Pons (tissue), 1 donor: ENCODE measurements at regions not wholly inside any gene's neighbourhood (a gene's known extent, or its start where the extent isn't known, plus 50 kb on each side); places are given as distances from the start of the nearest gene placed in this dataset.

ENCODE experiments used
- DNase-seq: peaks from one replicate; pipeline ENCODE4 v3.0.0-alpha.2; 2016; ENCODE audit warnings: low spot score

DNA sequence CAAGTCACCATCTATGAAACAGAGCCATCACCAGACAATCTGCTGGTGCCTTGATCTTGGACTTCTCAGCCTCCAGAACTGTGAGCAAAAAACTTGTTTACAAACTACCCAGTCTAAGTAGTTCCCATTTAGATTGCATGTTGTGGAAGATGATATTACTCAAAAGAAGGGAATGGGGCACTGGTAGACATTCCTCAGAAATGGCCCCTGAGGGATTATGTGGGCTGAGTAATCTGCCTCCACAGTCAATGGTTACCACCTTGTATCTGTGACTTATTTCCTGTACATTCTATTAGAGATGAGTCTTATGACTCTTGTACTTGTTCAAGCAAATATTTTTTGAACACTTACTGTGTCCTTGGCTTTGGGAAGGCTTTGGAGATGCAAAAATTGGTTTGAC, 160.4 kb downstream of the NUP35 start:
- no peak for DNase-seq

DNA sequence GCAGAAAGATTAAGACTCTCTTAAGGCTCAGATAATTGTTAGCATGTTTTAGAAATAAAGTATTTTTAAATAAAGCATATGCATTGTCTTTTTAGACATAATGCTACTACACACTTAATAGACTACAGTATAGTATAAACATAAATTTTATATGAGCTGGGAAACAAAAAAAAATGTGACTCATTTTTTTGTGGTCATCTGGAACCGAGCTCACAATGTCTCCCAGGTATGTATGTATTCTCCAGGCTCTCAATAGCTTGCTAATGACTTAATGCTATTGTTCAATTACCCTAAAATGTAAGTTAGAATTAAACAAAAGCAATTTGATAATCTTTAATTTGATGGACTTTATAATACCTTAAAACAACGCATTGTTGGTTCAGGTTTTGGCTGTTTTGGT, 167.2 kb downstream of the NUP35 start:
- no peak for DNase-seq

DNA sequence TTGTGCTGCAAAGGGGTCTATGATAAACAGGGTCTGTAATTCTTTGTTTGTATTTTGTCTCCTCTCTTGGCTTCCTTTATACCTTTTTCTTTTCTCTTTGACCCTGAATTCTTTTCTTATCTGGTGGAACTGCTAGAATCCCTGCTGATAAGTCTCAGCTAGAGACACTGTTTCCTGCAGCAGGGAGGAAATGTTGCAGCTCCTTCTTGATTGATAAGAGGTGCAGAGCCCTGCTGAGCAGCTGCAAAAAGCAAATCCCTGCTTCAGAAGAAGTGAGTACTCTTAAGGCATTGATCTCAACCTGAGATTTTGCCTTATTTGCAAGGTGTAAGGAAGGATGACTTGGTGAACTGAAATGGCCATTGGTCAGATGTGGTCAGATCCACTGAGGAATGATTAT, 167.8 kb downstream of the NUP35 start:
- no peak for DNase-seq

GRCh38 chr2:183339311-183339710, 215.1 kb downstream of the NUP35 start:
- DNase-seq, result no peak

DNA sequence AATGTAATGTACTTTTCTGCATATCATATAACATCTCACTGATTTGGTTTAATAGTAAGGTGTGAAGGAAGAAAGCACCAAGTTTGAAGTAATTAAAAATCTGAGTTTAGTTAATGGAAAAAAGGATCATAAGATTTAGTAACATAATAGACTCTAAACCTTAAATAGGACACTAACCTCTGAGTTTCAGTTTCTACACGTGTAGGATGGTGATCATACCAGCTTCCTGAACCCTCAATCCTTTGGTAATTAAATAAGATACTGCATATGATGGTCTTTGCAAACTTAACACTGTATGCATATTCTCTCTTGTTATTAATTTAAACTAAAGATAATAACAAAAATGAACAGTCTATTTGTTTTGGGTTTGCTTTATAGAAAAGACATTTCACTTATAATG, 216.8 kb downstream of the NUP35 start:
- no peak for DNase-seq

DNA sequence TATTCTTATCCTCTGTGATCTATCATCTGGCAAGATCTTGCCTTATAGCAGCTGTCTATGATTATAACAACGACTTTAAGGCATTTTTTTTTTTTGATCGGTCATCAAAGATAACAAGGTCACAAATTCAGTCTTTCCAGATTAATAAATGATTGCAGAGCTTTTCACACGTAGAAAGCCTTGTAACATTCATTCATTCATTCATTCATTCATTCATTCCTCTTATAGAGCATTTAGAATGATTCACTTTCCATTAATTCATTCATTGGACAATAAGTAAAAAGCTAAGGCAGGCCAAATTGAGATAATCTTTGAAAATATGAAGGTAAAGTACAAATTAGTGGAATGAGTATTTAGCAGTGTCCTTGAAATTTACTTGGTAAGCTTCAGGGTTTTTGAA, 223.7 kb downstream of the NUP35 start:
- no peak for DNase-seq

DNA sequence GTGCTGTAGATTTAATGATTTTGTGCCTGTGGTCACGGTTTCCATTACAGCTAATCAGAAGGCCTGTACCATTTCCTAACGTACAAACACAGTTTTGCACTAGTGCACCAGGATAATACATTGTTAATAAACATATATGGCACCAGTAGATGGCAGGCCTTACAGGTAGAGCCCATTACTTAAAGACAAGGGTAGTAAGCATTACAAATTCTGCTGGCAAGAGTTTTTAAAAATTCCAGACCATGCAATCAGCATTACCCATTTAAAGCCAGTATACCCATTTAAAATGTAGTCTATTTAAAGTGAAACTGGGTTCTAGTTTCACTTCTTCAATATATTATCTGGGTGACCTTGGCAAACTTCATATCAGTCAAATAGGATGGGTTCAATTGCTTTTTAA, 224.2 kb downstream of the NUP35 start:
- DNase-seq, result no peak

GRCh38 chr2:183349091-183349490, 224.8 kb downstream of the NUP35 start:
- DNase-seq, result peak; percentile 56

DNA sequence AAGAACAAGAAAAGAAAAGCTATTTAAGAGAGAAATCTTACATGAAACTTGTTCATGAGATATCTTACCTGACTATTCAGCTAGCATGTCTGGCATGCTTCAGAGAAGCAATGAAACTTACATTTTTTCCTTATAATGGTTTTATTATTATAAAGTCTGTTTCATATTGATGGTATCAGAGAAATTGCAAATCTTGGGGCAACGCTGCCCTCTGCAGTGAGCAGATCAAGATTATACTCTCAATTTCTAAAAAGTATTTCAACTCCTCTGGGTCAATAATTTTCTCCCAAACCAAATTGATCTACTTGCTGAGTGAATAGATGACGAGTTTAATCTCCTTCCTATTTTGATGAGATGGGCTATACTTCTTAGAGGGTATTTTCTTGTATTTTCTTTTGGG, 235.6 kb downstream of the NUP35 start:
- no peak for DNase-seq

- no peak for DNase-seq
These were observed 247.3 kb downstream of the NUP35 start for GRCh38 chr2:183371545-183371944.

GRCh38 chr2:183375821-183376220, 251.6 kb downstream of the NUP35 start:
- DNase-seq, result no peak

- no peak for DNase-seq
These were observed 259.6 kb downstream of the NUP35 start for GRCh38 chr2:183383854-183384253.

- no peak for DNase-seq
These were observed 265.4 kb downstream of the NUP35 start for GRCh38 chr2:183389546-183390080.

- DNase-seq, result no peak
These were observed 265.9 kb downstream of the NUP35 start for GRCh38 chr2:183390109-183390508.

DNA sequence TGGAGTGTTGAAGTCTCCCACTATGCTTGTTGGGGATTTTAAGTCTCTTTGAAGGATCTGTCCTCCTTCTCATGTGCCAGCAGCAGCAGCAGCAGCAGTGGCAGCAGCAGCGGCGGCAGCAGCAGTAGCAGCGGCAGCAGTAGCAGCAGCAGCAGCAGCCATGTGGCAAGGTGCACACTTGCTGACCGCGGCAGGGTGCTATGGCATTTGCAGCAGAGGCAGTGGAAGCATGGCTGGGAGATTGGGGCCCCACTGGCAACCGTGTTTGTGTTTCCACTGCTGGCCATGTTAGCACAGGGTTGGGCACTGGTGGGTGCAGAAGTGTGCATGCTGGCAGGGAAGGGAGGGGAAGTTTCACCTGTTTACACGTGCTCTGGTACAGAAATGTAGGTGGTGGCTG, 280.1 kb downstream of the NUP35 start:
- DNase-seq, result no peak

GRCh38 chr2:183408562-183408961, 284.3 kb downstream of the NUP35 start:
- DNase-seq, result no peak

GRCh38 chr2:183409662-183410061, 285.4 kb downstream of the NUP35 start:
- DNase-seq, result no peak

DNA sequence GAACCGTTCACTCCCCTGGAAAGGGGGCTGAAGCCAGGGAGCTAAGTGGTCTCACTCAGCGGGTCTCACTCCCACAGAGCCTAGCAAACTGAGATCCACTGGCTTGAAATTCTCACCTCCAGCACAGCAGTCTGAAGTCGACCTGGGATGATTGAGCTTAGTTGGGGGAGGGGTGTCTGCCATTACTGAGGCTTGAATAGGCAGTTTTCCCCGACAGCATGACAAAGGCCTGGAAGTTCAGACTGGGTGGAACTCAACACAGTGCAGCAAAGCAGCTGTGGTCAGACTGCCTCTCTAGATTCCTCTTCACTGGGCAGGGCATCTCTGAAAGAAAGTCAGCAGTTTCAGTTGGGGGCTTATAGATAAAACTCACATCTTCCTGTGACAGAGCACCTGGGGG, 292.5 kb downstream of the NUP35 start:
- no peak for DNase-seq

DNA sequence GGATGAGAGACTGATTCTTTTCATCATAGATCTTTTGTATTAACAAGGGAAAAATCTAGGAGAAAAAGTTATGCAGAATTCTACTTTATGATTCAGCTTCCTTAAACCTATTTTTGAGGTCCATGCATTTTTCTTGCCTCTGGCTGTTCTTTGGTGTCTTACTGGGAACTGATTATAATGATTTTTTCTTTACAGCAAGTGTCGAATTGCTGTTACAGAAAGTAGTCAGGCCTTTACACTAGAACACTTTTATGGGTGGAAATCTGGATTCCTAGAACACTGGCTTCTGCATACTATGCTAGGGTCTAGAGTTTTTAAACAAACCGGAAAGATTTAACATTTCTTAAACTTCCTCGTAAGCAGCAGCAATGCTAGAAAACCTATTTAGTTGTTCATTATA, 302.6 kb downstream of the NUP35 start:
- no peak for DNase-seq

DNA sequence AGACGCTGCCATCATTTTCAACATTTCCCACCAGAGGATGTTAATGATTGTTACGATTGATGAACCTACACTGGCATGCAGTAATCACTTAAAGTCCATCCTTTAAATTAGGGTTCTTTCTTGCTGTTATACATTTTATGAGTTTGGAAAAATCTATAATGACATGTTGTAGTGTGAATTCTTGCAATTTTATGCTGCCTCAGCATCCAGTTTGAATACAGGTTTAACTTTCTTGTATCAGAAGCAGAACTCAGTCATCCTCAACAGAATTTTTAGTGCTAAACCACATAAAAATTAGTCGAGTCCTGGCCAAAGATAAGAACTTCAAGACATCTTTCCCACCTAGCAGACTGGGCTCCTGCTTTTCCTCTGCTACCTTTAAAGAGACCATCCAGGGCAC, 303.3 kb downstream of the NUP35 start:
- no peak for DNase-seq

- DNase-seq, result no peak
These were observed 304.6 kb downstream of the NUP35 start for GRCh38 chr2:183428881-183429280.

DNA sequence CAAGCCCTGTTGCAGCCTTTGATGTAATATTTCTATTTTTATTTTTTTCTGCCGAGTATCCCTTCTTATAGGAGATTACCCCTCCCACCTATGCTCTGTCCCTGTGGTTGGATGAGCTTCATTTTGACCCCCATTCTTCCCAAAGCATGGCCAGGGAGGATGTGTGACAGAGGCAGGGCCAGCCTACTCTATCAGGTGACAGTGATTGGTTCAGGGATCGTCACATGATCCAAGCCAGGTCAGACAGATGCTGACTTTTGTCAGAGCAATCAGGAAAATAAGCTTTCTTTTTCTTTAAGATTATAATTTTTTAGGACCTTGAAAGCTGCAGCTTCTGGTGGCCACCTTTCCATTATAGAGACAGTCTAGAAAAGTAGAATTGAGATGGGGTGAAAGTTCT, 314.3 kb downstream of the NUP35 start:
- DNase-seq, result no peak

GRCh38 chr2:183455056-183455455, 330.8 kb downstream of the NUP35 start:
- no peak for DNase-seq

GRCh38 chr2:183456177-183456576, 331.9 kb downstream of the NUP35 start:
- DNase-seq, result no peak

- DNase-seq, result no peak
These were observed 334.2 kb downstream of the NUP35 start for GRCh38 chr2:183458460-183458859.
